GM20431 (cell line): ENCODE measurements at regions not wholly inside any gene's neighbourhood (a gene's known extent, or its start where the extent isn't known, plus 50 kb on each side); places are given as distances from the start of the nearest gene placed in this dataset.

Source experiments
- in situ Hi-C: fragments of 300-500 bp; cut with MseI, MboI; formaldehyde crosslinking; loops from one replicate; pipeline ENCODE4 v1.15.0; 2020; ENCODE audit warnings: low sequenced_read_pairs; ENCODE audit not compliant: unreplicated experiment

- in situ Hi-C loops: no loop called here
These were observed 138.9 kb downstream of the PTH2R start for GRCh38 chr2:208545403-208546042.

GRCh38 chr2:208546107-208546506, 139.5 kb downstream of the PTH2R start:
- in situ Hi-C loops: no loop called here

GRCh38 chr2:208546860-208547650, 140.5 kb downstream of the PTH2R start:
- in situ Hi-C loops: no loop called here

DNA sequence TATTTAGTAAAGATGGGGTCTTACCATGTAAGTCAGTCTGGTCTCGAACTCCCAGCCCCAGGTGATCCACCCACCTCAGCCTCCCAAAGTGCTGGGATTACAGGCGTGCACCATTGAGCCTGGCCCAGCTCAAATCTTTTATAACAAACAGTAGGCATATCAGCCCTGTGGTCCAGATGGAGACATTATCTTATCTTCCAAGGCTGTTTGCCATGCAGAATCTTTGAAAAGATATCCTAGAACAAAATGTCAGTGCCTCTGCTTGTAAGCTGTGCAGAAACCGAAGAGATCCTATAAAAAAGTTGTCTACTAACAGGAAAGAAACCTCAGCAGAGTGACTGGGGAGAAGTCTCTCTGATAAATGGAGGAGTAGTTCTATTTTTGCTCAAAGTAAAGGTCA, 142.1 kb downstream of the PTH2R start:
- in situ Hi-C loops: no loop called here

- in situ Hi-C loops: no loop called here
These were observed 143.1 kb downstream of the PTH2R start for GRCh38 chr2:208549546-208550158.

GRCh38 chr2:208552943-208553342, 146.4 kb downstream of the PTH2R start:
- in situ Hi-C loops: no loop called here

DNA sequence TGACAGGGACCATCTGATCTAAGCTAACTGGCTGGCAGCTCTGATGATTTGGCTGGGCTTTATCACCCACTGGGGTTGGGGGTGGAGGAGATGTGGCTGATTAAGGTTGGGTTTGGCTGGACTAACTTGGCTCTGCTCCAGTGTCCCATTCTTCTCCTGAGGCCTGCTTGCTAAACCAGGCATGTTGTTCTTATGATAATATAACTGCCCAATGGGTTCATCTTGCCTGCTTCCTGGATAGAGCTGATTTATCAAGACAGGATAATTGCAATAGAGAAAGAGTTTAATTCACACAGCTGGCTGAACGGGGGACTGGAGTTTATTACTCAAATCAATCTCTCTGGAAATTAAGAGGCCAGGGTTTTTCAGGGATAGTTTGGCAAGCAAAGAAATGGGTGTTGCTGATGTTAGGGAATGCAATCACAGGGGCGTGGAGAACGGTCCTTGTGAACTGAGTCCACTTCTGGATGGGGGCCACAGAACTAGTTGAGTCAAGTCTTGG, 150.4 kb downstream of the PTH2R start:
- in situ Hi-C loops: no loop called here

DNA sequence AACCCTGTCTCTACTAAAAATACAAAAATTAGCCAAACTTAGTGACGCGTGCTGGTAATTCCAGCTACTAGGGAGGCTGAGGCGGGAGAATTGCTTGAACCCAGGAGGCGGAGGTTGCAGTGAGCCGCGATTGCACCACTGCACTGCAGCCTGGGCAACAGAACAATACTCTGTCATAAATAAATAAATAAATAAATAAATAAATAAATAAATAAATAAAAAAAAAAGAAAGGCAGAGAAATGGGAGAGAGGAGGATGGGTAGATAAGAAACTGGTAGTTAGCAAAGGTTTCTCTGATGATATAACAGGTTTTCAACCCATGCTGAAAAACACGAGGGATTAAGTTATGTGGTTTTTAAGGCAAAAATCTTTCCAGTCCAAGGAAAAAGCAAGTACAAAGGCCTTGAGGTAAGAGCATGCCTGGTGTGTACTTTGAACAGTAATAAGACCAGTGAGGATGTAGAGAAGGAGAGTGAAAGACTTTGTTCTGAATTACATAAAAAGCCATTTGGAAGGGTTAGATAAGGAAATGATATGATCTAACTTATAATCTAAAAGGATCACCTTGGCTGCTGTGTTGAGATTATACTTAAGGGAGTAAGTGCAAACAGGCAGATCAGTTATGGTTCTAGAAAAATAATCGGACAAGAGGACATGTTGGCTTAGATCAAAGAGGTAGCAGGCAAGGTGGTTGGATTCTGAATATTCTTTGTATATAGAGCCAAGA, 159.3 kb downstream of the PTH2R start:
- in situ Hi-C loops: no loop called here

DNA sequence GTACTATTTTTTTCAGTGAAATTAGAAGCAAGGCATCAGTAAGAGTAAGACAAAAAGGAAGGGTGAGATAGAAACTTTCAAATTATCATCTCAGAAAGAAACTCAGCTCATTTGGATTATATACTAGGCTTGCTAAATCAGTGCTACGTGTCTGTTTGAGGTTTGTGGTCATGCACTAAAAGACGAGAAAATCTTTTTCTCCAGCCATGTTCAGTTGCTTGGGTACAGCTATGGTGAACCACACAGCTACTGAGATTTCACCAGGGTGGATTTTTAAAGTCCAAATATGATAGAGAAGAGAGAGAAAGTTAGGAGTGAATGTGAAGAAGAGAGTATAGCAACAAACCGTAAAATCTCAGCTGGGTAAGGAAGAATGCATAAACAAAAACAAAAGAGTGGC, 161.6 kb downstream of the PTH2R start:
- in situ Hi-C loops: no loop called here

- in situ Hi-C loops: no loop called here
These were observed 163.5 kb downstream of the PTH2R start for GRCh38 chr2:208570066-208570465.

DNA sequence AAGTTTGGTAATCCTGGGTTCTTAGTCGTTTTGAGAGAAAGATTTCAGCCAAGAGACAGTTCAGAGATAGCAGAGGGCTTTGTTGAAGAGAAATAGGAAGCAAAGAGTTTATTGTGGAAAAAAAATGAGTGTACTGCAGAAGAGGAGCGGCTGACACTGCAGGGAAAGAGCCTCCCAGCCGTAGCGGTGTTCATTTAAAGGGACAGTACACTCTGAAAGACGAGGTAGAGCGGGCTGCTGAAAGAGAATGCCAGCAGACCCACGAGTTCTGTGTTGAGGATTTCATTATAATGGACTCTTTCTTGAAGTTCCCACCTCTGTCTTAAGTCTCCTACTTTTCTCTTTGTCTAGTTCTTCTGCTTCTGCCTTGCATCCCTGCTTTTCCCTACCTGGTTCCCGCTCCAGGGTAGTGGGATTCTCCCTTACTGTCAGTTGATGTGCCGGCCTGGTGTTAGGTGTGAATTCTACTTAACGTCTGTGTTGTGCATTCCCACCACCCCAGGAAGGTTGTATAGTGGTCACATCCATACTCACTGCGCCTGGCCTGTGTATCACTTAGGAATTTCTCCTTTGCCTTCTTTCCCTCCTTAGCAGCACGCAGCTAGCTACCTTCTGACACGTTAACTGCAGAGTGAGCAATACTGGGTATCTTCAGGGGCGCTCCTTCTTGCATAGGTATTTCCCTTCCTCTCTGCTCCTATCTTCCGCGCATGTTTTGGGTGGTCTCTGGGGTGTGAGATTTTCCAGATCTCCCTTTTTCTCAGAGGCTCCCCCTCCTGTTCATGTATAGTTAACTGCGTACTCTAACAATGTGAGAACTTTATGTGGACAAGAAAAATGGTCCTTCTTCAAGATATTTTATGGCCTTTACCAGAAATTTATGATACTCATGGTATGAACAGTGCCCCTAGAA, 164.5 kb downstream of the PTH2R start:
- in situ Hi-C loops: no loop called here

GRCh38 chr2:208571764-208572131, 165.2 kb downstream of the PTH2R start:
- in situ Hi-C loops: no loop called here

- in situ Hi-C loops: no loop called here
These were observed 167.0 kb downstream of the PTH2R start for GRCh38 chr2:208573569-208573968.

GRCh38 chr2:208579678-208580077, 173.1 kb downstream of the PTH2R start:
- in situ Hi-C loops: no loop called here

DNA sequence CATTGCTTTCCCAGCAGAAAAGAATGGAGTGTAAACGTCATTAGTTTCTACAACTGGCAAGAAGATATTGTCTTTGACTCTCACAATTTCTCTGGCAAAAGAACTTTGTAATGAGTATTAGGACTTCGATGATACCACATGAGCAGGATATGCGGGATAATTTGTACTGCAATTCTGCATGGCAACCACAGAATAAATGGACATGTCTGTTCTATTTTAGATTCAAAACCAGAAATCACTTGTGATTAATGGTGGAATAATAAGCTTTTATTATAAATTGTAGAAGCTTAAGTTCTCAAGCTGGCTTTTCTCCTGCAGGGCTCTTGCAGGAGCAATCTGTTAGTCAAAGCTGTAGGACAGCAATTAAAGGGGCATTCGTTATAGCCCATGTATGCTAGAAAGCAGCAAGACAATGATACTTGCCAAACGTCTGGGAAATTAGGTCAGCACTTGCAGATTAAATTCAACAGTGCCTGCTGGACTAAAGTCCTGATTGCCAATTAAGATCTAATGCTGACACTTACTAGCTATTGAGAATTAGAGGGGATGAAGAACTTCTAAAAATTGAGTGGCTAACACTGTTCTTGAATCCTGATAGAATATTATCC, 177.9 kb downstream of the PTH2R start:
- in situ Hi-C loops: no loop called here

DNA sequence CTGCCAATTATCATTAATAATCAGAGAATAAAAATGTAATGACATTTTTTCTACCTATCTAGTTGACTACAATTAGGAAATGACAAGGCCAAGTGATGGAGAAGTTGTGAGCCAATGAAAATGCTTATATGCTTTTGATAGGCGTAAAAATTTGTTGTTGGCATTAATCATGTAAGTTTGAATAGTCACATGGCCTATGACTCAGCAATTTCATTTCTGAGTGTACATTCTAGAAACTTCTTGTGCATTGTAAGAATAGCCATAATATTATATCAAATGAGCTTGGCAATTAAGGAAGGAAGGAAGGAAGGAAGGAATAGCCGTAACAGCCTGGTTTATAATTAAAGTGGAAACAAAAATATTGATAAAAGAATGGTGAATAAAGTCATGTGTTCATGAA, 179.9 kb downstream of the PTH2R start:
- in situ Hi-C loops: no loop called here

- in situ Hi-C loops: no loop called here
These were observed 188.2 kb downstream of the PTH2R start for GRCh38 chr2:208594642-208595385.
